Endothelial cell of umbilical vein (primary cell): ENCODE measurements at regions not wholly inside any gene's neighbourhood (a gene's known extent, or its start where the extent isn't known, plus 50 kb on each side); places are given as distances from the start of the nearest gene placed in this dataset.

ENCODE experiments used
- CTCF ChIP-seq, 2 donors: IDR thresholded peaks; 1 replicate in 1 of 2; 2 replicates in 1 of 2; pipeline ENCODE4 v1.5.1; 2011; ENCODE audit warnings: low read length in 2 of 2, mild to moderate bottlenecking in 2 of 2, moderate library complexity in 2 of 2, control low read depth in 1 of 2, inconsistent platforms in 1 of 2, low read depth in 1 of 2; ENCODE audit not compliant: insufficient read depth in 1 of 2; ENCODE audit errors: extremely low read depth in 1 of 2
- JUN ChIP-seq: IDR thresholded peaks from 2 replicates; pipeline ENCODE4 v1.6.1; 2011; ENCODE audit warnings: borderline replicate concordance, low read depth; ENCODE audit not compliant: insufficient read length, insufficient read depth
- POLR2AphosphoS5 ChIP-seq: IDR thresholded peaks from 2 replicates; pipeline ENCODE4 v1.6.1; 2012; ENCODE audit warnings: low read depth, mild to moderate bottlenecking, control low read depth, low read length, moderate library complexity; ENCODE audit not compliant: insufficient read depth

- TF ChIP-seq JUN = no peak
- no peak for TF ChIP-seq CTCF (IDR thresholded peaks at IDR 0.05; ENCODE audit: extremely low read depth in 1 of 2, insufficient read depth in 1 of 2, low read depth in 1 of 2, low read length in 2 of 2)
- TF ChIP-seq POLR2AphosphoS5 = no peak
Measured at GRCh38 chr2:81355436-81355835, 1050.9 kb upstream of the LRRTM1 start.
